ENCODE measurements at regions not wholly inside any gene's neighbourhood (a gene's known extent, or its start where the extent isn't known, plus 50 kb on each side); places are given as distances from the start of the nearest gene placed in this dataset.

- peak; percentile 65 for DNase-seq
Observed at GRCh38 chr17:79391376-79392233, 219.2 kb downstream of the RBFOX3 start.

GRCh38 chr17:79389896-79390295, 221.0 kb downstream of the RBFOX3 start:
- no peak for DNase-seq

GRCh38 chr17:79388556-79389295, 222.1 kb downstream of the RBFOX3 start:
- no peak for DNase-seq

- no peak for DNase-seq
Observed at GRCh38 chr17:79387783-79388182, 223.1 kb downstream of the RBFOX3 start.

- no peak for DNase-seq
Observed at GRCh38 chr17:79385962-79386563, 224.8 kb downstream of the RBFOX3 start.

GRCh38 chr17:79382313-79382712, 228.5 kb downstream of the RBFOX3 start:
- no peak for DNase-seq

GRCh38 chr17:79379700-79380445, 231.0 kb downstream of the RBFOX3 start:
- no peak for DNase-seq

- no peak for DNase-seq
Observed at GRCh38 chr17:79377230-79377786, 233.5 kb downstream of the RBFOX3 start.

- no peak for DNase-seq
Observed at GRCh38 chr17:79374807-79375206, 236.0 kb downstream of the RBFOX3 start.

GRCh38 chr17:79374087-79374689, 236.7 kb downstream of the RBFOX3 start:
- no peak for DNase-seq

- DNase-seq = no peak
Observed at GRCh38 chr17:79372470-79373238, 238.2 kb downstream of the RBFOX3 start.

- no peak for DNase-seq
Observed at GRCh38 chr17:79371984-79372383, 238.9 kb downstream of the RBFOX3 start.

GRCh38 chr17:79370594-79370993, 240.3 kb downstream of the RBFOX3 start:
- DNase-seq = no peak

GRCh38 chr17:79370126-79370525, 240.7 kb downstream of the RBFOX3 start:
- no peak for DNase-seq

GRCh38 chr17:79369532-79369931, 241.3 kb downstream of the RBFOX3 start:
- DNase-seq = no peak

GRCh38 chr17:79369001-79369400, 241.8 kb downstream of the RBFOX3 start:
- DNase-seq = no peak

- no peak for DNase-seq
Observed at GRCh38 chr17:79368521-79368920, 242.3 kb downstream of the RBFOX3 start.

GRCh38 chr17:79366988-79367571, 243.8 kb downstream of the RBFOX3 start:
- DNase-seq = no peak

GRCh38 chr17:79365836-79366770, 244.7 kb downstream of the RBFOX3 start:
- no peak for DNase-seq

GRCh38 chr17:79365351-79365750, 245.5 kb downstream of the RBFOX3 start:
- no peak for DNase-seq
